IPS-20b (cell line): ENCODE measurements at regions not wholly inside any gene's neighbourhood (a gene's known extent, or its start where the extent isn't known, plus 50 kb on each side); places are given as distances from the start of the nearest gene placed in this dataset.

Experiments used
- H3K27ac ChIP-seq: one replicate; pipeline ENCODE4 v1.5.1; 2013; ENCODE audit warnings: low read length
- H3K27me3 ChIP-seq: 2 replicates; pipeline ENCODE4 v1.6.1; 2013; ENCODE audit warnings: mild to moderate bottlenecking, low read length, inconsistent platforms; ENCODE audit not compliant: insufficient read depth
- H3K36me3 ChIP-seq: 2 replicates; pipeline ENCODE4 v1.6.1; 2013; ENCODE audit warnings: low read depth, mild to moderate bottlenecking, inconsistent platforms, low read length, moderate library complexity; ENCODE audit not compliant: insufficient read depth
- H3K4me1 ChIP-seq: 2 replicates; pipeline ENCODE4 v1.6.1; 2013; ENCODE audit warnings: mild to moderate bottlenecking, control low read depth, inconsistent platforms, low read length, moderate library complexity; ENCODE audit not compliant: insufficient read depth
- H3K4me3 ChIP-seq: 2 replicates; pipeline ENCODE4 v1.5.1; 2013; ENCODE audit warnings: mild to moderate bottlenecking, low read length, inconsistent platforms
- H3K9ac ChIP-seq: 2 replicates; pipeline ENCODE4 v1.6.1; 2013; ENCODE audit warnings: low read depth, mild to moderate bottlenecking, inconsistent platforms, low read length, moderate library complexity
- H3K9me3 ChIP-seq: 2 replicates; pipeline ENCODE4 v1.6.1; 2013; ENCODE audit warnings: mild to moderate bottlenecking, low read depth, low read length, inconsistent platforms; ENCODE audit not compliant: insufficient read depth

DNA sequence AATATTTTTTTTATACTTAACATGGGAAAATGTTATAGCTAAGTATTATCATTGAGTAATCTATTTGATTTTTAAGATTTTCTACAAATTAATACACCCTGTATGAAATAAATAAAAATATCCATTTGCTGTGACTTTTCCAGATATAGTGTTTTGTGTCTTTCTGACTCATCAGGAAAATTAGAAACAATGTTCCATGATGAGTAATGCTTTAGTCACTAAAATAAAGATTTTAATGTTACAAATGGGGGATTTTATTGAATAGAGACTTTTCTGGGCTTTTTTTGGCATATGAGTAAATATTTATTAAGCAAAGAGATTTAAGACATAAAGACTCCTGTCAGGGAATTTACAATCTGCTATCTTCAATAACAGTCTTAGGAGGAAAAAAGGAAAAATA is 279.2 kb upstream of the NOCT start:
- no peaks in the 10 kb centered on the region; the same call in 1 of the 2 replicates for H3K9me3 ChIP-seq
- H3K36me3 ChIP-seq: no peaks in the 10 kb centered on the region
- H3K4me3 ChIP-seq: no peak overlapping the region
- H3K9ac ChIP-seq: no peak overlapping the region
- H3K27ac ChIP-seq: no peak overlapping the region
- H3K4me1 ChIP-seq: no peaks in the 10 kb centered on the region
- H3K27me3 ChIP-seq: no peaks in the 10 kb centered on the region

DNA sequence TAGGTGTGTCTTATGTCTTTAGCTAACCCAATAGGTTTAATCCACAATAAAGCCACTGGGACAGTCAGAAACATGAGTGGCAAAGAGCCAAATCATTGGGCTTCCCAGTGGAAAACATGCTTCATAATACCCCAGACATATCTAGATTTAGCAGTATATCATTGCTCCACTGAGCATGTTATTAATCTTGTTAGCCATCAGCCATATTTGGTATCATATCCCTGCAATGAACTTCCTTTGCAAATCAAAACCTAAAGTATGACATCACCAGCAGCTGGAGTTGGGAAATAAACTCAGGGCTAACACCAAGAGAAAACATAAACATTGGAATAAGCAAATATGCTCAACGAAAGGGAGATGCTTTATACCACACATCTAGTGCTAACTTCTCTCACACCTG is 280.8 kb upstream of the NOCT start:
- Histone ChIP-seq H3K4me3 (no peak overlapping the region), H3K9me3 (no peaks in the 10 kb centered on the region; the same call in 1 of the 2 replicates), H3K4me1 (peaks cover 1% of the 10 kb centered on the region), H3K27ac (no peak overlapping the region), H3K36me3 (no peaks in the 10 kb centered on the region), H3K9ac (no peak overlapping the region), H3K27me3 (no peaks in the 10 kb centered on the region)

DNA sequence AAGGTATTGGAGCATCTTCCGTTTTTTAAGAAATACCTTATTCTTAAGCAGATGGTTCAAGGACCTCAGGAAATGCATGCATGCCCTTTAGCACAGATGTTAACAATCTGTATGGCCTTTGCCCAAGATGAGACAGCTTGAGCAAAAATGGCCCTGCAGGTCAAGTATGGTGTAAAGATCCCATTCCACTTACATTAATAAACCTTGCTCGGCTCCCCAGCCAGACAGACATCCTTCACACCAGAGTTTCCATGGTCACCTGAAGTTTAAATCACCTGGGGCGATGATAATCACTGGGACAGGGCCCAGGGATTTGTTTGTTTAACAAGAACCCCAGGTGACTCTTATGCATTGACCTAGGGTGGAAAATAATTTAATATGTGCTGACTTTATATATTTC is 287.0 kb upstream of the NOCT start:
- Histone ChIP-seq H3K9me3 (no peaks in the 10 kb centered on the region), H3K4me3 (no peak overlapping the region), H3K27ac (no peak overlapping the region), H3K9ac (no peak overlapping the region), H3K4me1 (peaks cover 26% of the 10 kb centered on the region), H3K36me3 (no peaks in the 10 kb centered on the region), H3K27me3 (no peaks in the 10 kb centered on the region)

DNA sequence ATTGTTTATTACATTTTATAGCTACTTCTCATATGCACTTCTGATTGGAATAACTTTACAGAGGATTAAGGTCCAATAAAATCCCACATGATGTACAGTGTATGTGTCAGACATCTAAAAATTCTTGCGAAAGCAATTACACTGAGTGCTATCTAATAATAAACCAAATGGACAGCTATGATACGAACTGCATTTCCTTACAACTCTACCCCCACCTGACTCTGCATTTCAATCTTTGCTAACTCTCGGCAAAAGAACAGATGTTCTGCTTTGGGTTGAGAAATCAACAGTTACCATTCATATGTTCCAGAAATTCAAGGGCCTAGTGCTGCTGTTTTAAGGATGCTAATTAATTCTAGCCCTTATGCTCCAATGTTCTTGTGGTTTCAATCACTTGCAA is 287.9 kb upstream of the NOCT start:
- Histone ChIP-seq H3K4me1 (peaks cover 27% of the 10 kb centered on the region), H3K9ac (no peak overlapping the region), H3K27me3 (no peaks in the 10 kb centered on the region), H3K4me3 (no peak overlapping the region), H3K9me3 (no peaks in the 10 kb centered on the region), H3K27ac (no peak overlapping the region), H3K36me3 (no peaks in the 10 kb centered on the region)

DNA sequence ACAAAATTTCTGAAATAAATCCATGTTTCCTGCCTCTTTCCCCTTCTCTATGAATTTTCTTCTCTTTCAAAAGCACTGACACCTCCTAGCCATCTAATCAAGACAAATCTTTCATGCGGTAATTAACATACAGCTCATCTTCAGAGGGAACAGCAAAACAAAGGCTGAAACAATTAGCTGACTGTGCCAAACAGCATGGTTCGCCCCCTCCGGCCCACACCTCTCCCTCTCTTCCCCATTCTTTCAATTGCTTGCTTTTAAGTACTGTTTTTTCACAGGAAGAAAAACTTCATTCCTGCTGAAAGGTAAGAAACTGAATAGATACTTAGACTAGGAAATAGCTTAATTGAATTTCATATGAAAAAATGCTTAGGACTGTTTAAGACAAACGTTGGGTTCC is 291.1 kb upstream of the NOCT start:
- Histone ChIP-seq H3K4me3 (peak overlapping the region; percentile 35), H3K9ac (no peak overlapping the region), H3K9me3 (no peaks in the 10 kb centered on the region), H3K27me3 (no peaks in the 10 kb centered on the region), H3K4me1 (peaks cover 24% of the 10 kb centered on the region), H3K27ac (no peak overlapping the region), H3K36me3 (no peaks in the 10 kb centered on the region)

DNA sequence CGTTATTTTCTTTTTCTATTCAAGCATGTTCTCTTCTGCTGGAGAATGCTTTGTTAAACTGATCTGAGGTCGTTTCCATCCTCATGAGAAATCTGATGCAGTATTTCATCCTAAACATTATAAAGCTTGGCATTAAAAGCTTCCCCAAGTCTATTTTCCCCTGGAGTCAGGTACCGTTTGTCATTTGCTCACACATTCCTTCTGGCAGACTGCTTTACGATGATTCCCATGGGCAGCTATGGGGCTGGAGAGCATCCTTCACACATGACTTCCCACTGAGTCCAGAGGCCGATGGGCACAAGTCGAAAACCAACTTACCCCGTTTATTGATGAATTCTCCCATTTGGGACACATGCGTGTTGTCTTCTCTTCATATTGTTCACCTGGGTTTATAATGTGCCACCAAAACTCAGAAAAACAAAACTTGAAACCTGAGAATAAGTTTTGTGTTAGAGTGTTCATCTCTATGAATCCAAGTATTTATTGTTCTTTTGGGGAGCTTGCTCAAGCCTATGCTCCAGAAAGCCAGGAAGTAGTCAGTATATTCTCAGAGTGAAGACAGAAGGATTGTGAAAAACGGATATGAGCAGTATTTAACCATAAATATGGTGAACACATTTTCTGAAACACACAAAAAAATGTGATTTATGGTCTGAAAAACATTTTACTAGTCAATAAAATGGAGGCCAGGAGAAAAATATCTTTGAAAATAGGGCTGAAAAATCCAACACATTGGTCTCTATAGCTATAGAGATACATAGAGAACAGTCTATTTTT is 298.8 kb upstream of the NOCT start:
- H3K36me3 ChIP-seq: no peaks in the 10 kb centered on the region
- no peak overlapping the region for H3K27ac ChIP-seq
- no peaks in the 10 kb centered on the region for H3K27me3 ChIP-seq
- H3K9me3 ChIP-seq: no peaks in the 10 kb centered on the region
- no peak overlapping the region for H3K4me3 ChIP-seq
- H3K4me1 ChIP-seq: no peaks in the 10 kb centered on the region
- no peak overlapping the region for H3K9ac ChIP-seq

DNA sequence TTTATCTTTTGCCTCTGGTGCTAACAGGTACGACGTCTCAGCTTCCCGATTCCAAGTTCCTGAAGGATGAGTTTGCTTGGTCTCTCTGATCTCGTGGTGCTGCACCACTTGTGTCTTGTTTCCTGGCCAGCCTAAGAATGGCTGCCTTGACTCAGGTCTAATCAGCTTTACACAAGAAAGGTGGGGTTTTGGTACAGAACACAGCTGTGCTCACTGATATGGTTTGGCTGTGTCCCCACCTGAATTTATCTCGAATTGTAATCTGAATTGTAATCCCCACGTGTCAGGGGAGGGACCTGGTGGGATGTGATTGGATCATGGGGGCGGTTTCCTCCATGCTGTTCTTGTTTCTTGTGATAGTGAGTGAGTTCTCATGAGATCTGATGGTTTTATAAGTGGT is 305.3 kb upstream of the NOCT start:
- Histone ChIP-seq H3K4me1 (no peaks in the 10 kb centered on the region), H3K9ac (no peak overlapping the region), H3K9me3 (no peaks in the 10 kb centered on the region), H3K4me3 (no peak overlapping the region), H3K27ac (no peak overlapping the region), H3K36me3 (no peaks in the 10 kb centered on the region), H3K27me3 (no peaks in the 10 kb centered on the region)

DNA sequence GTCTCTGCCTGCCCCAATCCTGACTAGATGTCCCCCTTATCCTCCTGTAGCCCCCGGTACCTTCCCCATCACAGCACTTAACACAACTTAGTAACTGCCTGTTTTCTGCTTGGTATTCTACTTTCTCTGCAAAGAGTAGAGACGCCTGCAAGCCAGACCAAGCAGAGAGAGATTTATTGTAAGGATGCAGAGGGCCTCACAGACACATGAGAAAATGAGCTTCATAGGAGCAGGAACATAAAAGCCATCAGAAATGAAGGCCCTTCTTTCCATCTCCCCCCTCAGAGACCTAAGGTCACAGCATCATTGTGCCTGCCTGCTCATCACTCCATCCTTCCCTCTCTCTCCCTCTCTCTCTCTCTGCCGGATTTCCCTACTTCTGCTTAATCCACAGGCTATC is 305.7 kb upstream of the NOCT start:
- Histone ChIP-seq H3K36me3 (no peaks in the 10 kb centered on the region), H3K4me3 (no peak overlapping the region), H3K9me3 (no peaks in the 10 kb centered on the region), H3K27me3 (no peaks in the 10 kb centered on the region), H3K4me1 (no peaks in the 10 kb centered on the region), H3K27ac (no peak overlapping the region), H3K9ac (no peak overlapping the region)

DNA sequence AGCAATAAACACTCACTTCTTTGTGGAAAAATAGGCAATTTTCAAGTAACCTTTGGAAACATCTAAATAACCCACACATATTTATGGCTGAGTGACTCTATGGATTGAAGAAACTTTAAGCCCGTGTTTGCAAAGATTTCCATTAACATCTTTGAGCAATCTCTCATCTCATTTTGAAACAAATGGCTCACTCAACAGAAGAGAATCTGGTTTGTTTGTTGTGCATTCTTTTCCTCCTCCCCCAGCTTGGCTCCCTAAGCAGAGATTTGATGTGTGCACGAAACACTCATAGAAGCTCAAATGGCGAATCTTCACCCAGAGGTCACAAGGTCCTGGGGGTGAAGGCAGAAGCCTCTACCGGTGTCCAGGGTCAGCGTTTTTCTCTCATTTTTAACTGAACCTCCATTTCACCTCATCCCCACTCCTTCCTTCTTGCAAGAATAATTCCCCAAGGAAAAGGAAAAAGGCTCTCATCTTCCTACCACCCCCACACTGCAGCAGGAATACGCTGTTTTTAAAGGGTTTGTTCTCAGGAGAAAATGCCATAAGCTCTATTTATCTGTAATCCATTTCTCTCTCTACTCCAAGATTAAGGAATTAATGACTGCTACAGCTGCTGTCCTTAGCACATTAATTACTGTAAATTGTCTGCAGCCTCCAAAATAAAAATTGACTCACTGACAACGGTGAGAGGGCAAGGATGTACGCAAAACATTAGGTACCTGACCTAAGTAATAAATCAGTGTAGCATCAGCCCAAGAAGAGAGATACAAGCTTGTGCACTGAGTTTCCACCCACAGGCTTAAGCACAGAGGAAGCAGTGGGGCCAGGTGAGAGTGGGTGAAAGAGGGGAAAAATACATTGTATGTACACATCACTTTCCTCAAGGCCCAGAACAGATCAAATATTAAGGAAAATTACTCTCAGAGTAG is 307.6 kb upstream of the NOCT start:
- Histone ChIP-seq H3K4me1 (no peaks in the 10 kb centered on the region), H3K27me3 (no peaks in the 10 kb centered on the region), H3K4me3 (no peak overlapping the region)

DNA sequence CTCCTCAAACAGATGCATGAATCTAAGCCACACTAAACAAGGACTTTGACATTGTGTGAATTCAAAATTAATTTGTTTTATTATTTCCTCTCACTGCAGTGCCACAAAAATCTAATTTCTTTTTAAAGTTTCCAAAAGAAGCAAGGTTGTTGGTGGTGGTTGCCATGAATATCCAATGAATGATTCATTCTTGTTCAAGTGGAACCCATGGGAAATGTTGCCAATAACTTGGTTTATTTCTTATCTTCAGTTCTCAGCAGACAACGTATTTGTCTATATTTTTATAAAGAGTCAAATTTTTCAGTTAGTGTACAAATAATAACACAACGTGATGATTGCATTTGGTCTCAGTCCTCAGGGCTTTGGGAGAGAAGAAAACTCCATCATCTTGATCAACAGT is 309.4 kb upstream of the NOCT start:
- Histone ChIP-seq H3K27ac (no peak overlapping the region), H3K4me1 (no peaks in the 10 kb centered on the region)

More for the DNA sequence above, 307.6 kb upstream of the NOCT start:
- Histone ChIP-seq H3K27ac (no peak overlapping the region), H3K36me3 (no peaks in the 10 kb centered on the region), H3K9ac (no peak overlapping the region), H3K9me3 (no peaks in the 10 kb centered on the region)

DNA sequence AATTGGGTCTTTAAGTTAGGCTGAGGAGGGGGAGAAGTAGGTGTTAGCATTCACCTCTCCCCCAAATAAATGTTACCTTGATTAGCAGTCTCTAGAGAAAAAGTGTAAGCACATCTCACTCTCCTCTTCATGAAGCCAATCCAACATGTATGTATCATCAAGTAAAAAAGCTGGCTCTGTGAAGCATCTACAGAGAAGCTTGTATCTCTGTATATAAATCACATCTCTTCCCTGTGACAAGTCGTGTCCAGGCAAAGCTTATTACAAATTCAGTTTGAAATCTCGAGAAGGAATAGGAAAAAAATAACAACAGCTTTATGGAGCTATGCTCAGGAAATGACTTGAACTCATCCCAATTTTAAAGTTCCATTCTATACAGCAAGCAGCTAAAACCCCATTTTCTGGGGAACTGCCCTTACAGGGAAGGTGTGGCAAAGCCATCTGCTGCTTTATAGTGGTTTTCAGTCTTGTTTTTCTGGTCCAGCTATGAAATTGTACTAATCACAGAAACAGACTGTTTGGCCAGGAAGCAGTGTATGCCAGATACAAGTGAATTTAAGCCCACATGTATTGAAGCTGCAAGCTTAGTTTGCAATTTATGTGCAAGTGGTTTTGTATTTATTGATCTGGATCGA is 313.3 kb upstream of the NOCT start:
- Histone ChIP-seq H3K27me3 (no peaks in the 10 kb centered on the region), H3K4me1 (peaks cover 6% of the 10 kb centered on the region; the same call in 1 of the 2 replicates), H3K4me3 (no peak overlapping the region), H3K27ac (no peak overlapping the region), H3K36me3 (no peaks in the 10 kb centered on the region), H3K9ac (no peak overlapping the region), H3K9me3 (no peaks in the 10 kb centered on the region)

More for the DNA sequence above, 309.4 kb upstream of the NOCT start:
- H3K27me3 ChIP-seq: no peaks in the 10 kb centered on the region
- H3K9ac ChIP-seq: no peak overlapping the region
- no peaks in the 10 kb centered on the region for H3K9me3 ChIP-seq
- no peak overlapping the region for H3K4me3 ChIP-seq
- no peaks in the 10 kb centered on the region for H3K36me3 ChIP-seq
